GM18870 (cell line): ENCODE measurements at regions not wholly inside any gene's neighbourhood (a gene's known extent, or its start where the extent isn't known, plus 50 kb on each side); places are given as distances from the start of the nearest gene placed in this dataset.
"Not testable (repeated sequence)": the region's sequence is repeated elsewhere in the genome, so short reads cannot be mapped to it uniquely, and the experiment has no call there.

Experiments used
- ATAC-seq: cut with Tn5 transposase; IDR thresholded peaks from one replicate; pipeline ENCODE4 v1.9.1; 2021; ENCODE audit warnings: moderate library complexity; ENCODE audit not compliant: unreplicated experiment

- no peak for ATAC-seq
Measured at GRCh38 chr10:31186225-31187000, 132.6 kb upstream of the ZEB1 start.

GRCh38 chr10:31187182-31187581, 131.8 kb upstream of the ZEB1 start:
- ATAC-seq: no peak

- ATAC-seq: no peak
Measured at GRCh38 chr10:31187607-31188210, 131.3 kb upstream of the ZEB1 start.

DNA sequence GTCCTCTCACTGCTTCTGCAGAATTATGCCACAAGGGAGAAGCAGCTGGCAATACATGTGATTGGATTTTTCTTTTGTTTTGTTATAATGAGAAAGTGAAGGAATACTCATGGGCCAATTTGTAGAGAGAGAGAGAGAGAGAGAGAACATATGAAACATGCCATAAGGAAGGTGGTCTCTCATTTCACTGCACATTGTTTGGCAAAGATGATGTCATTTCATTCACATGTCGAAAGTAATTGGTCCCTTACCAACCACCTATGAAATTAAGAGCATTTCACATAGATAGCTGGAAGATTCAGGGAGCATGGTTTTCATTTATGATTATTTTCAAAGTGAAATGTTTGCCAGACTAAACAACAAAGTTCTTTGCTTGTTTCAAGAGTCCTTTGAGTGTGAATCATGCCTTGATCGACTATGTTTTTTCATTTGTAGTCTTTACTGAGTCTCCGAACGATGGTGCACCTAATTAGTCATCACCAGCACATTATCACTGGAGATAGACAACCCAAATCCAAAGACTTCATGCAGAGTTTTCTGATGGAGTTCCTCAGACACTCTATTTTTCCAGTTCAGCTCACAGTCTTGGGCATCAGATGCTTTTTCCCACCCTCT, 130.1 kb upstream of the ZEB1 start:
- ATAC-seq: no peak

GRCh38 chr10:31190488-31190887, 128.5 kb upstream of the ZEB1 start:
- ATAC-seq: no peak

DNA sequence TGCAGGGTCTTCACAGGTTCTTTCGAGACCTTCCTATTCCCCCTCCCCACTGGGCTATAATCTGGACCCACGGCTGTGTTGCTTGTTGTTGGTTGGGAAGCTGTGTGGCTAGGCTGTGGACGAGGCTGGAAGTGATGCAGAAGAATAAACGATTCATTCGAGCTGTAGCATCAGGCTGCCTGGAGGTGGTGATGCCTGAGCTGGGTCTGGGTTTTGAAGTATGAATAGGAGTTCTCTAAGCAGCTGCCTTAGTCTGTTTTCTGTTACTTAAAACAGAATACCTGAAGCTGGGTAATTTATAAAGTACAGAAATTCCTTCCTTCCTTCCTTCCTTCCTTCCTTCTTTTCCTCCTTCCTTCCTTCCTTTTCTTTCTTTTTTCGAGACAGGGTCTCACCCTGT, 126.5 kb upstream of the ZEB1 start:
- ATAC-seq: no peak

GRCh38 chr10:31194986-31195385, 124.0 kb upstream of the ZEB1 start:
- ATAC-seq: no peak

- no peak for ATAC-seq
Measured at GRCh38 chr10:31197886-31198285, 121.1 kb upstream of the ZEB1 start.

DNA sequence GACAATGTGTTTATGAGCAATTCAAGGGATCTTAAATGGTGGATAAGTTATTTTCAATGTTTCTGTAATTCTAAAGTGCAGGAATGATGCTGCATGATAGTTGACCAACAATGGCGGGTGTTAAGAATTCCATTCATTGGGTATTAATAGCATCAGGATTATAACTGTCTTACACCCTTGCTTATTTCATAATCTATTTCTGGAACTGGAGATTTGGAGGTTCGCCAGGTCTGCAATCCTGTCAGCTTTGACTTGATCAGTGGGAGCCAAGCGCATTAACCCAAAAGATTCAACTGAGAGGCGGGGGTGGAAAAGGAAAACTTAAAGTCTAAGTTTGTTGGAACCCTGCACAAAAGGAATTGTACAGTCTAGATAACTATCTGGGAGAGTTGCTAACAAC, 114.9 kb upstream of the ZEB1 start:
- ATAC-seq: no peak

GRCh38 chr10:31207636-31208035, 111.4 kb upstream of the ZEB1 start:
- no peak for ATAC-seq

DNA sequence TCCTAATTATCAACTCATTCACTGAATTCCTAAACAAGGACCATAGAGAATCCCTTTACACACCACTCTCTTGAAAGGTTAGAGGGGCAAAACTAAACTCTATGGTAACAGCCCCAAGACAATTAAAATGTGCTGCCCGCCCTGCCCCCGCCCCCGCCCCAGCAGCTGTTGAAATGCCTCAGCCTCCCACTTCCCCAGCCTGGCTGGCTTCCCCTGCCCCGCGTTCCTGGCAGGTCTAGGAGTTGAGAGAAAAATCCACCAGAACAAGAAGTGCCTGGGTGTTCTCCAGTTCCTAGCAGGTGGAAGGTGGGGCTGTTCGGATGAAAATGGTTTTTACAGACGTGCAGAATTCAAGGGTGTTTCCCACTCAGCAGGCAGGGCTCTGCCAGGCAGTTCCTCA, 109.5 kb upstream of the ZEB1 start:
- no peak for ATAC-seq

DNA sequence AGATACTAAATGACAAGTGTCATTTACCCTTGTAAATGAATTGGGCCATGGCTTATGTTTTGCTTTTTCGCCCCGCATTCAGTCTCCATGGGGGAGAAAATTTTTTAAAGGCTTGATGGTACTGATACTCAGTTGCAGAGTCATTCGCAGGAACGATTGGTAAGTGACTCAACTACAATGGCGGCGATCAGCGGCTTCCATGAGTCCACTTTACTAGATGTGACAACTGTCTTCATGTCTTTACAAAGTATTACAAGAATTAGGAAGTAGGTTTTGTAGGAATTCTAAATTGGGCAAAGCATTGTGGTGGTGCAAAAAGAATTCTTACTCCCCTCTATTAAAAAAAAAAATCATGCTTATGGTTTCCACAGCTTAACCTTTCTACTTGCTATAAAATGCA, 108.8 kb upstream of the ZEB1 start:
- no peak for ATAC-seq

GRCh38 chr10:31213959-31214358, 105.1 kb upstream of the ZEB1 start:
- ATAC-seq: no peak

- ATAC-seq: no peak
Measured at GRCh38 chr10:31215052-31215451, 104.0 kb upstream of the ZEB1 start.

- no peak for ATAC-seq
Measured at GRCh38 chr10:31219306-31219705, 99.7 kb upstream of the ZEB1 start.

DNA sequence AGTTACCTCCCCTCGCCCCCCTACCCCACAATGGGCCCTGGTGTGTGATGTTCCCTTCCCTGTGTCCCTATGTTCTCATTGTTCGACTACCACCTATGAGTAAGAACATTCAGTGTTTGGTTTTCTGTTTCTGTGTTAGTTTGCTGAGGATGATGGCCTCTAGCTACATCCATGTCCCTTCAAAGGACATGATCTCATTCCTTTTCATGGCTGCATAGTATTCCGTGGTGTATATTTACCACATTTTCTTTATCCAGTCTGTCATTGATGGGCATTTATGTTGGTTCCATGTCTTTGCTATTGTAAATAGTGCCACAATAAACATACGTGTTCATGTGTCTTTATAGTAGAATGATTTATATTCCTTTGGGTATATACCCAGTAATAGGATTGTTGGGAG, 90.2 kb upstream of the ZEB1 start:
- not testable (repeated sequence) for ATAC-seq

DNA sequence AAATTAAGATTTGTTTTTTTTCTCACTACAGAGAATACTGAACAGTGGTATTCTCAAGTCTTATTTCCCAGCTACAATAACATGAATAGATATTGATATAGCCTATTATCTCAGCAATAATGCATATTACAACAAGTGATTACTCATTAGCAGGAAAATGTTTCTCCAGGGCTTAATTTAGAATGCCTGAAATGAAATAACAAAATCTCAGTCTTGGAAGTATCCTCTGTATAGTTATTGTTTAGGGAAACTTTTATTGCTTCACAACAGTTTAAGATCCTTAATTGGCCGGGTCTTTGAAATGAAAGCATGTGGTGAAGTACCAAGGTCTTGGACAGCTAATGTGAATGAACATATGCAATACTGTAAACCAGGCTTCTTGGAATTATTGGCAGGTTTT, 79.1 kb upstream of the ZEB1 start:
- ATAC-seq: no peak

- ATAC-seq: no peak
Measured at GRCh38 chr10:31242902-31243301, 76.1 kb upstream of the ZEB1 start.

GRCh38 chr10:31251118-31251517, 67.9 kb upstream of the ZEB1 start:
- not testable (repeated sequence) for ATAC-seq

DNA sequence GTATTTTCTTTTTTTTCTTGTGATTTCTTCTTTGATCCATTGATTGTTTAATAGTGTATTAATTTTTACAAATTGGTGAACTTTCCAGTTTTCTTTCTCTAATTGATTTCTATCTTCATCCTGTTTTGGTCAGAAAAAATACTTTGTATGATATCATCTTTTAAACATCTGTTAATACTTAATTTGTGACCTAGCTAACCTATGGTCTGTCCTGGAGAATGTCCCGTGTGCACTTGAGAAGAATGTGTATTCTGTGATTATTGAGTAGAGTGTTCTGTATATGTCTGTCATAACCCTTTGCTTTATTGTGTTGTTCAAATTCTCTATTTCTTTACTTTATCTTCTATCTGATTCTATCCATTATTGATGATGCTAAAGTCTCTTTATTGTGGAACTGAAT, 65.8 kb upstream of the ZEB1 start:
- ATAC-seq: no peak

DNA sequence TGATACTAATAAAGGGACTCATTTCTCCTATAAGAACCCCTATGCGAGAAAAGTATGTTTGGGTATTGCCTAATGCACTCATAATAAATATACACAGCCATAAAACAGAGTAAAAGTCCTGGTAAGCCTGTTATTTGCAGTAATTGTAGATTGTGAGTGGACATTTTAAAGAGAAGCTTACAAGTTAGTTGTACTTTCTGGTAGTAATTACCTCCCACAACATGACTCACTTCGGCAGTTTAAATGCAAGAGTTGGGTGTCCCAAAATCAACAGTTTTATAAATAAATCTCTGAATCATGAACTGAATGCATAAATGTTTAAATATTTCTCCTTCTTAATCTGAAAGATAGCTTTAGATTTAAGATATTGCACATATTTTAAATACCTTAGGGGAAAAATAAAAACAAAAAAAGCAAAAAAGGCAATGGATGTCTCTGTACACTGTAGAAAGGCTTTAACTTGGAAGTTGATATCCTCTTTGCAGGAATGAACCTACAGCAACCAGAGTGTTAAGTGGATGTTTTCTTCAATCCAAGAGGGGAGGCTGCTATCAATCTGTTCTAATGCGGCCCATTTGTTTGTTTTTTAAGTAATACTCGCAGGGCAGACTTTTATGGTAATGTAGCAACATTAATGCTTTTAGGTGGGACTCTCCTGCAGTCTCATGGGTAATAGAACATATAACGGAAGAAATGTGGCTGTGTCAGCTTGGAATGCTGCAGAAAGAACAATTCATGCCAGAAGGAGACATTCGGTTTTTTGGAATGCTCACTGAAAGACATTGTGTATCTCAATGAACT, 57.3 kb upstream of the ZEB1 start:
- no peak for ATAC-seq

GRCh38 chr10:31262672-31263071, 56.3 kb upstream of the ZEB1 start:
- ATAC-seq: no peak
